ENCODE measurements at regions not wholly inside any gene's neighbourhood (a gene's known extent, or its start where the extent isn't known, plus 50 kb on each side); places are given as distances from the start of the nearest gene placed in this dataset.
"Not testable (repeated sequence)": the region's sequence is repeated elsewhere in the genome, so short reads cannot be mapped to it uniquely, and the experiment has no call there.

DNA sequence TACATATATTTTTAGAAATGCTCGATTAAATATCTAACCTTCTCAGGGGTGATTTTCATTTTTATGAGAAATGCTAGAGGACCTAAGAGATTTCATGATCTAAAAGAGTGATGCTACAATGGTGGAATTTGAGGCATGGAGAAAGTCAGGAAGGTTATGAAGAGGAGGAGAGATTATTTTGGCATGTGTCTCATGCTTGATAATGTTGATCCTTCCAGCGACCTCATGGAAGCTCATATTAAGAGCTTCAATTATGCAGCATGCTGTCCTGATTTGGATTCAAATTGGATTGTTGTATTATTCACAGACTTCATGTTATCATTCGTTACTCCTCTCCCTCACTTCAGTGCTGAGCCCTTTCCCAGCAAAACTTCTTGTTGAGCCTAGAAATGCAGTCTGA is 112.5 kb downstream of the RAP2B start:
- Histone ChIP-seq H3K4me3 (ENCODE audit: low read length) (no peak overlapping the region), H3K27me3 (ENCODE audit: low read depth, low read length) (no peaks in the 10 kb centered on the region), H3K4me1 (ENCODE audit: low read length) (no peaks in the 10 kb centered on the region), H3K36me3 (replicated peaks; ENCODE audit: low read depth, low read length) (no peaks in the 10 kb centered on the region), H3K4me2 (ENCODE audit: low read length) (no peak overlapping the region), H3K27ac (ENCODE audit: low read length) (no peak overlapping the region), H3K9me3 (ENCODE audit: insufficient read depth, low read length) (no peaks in the 10 kb centered on the region), H4K20me1 (ENCODE audit: insufficient read depth, low read length) (no peaks in the 10 kb centered on the region), H3K79me2 (ENCODE audit: low read length) (no peaks in the 10 kb centered on the region), H2AFZ (ENCODE audit: low read depth, low read length) (no peak overlapping the region), H3K9ac (ENCODE audit: low read length) (no peak overlapping the region)
- TF ChIP-seq EZH2phosphoT487 (IDR thresholded peaks at IDR 0.05; ENCODE audit: low read depth), result no peak

- no peaks in the 10 kb centered on the region for H3K79me2 ChIP-seq (ENCODE audit: low read length)
- no peaks in the 10 kb centered on the region for H3K9me3 ChIP-seq (ENCODE audit: insufficient read depth, low read length)
- H3K9ac ChIP-seq (ENCODE audit: low read length), result no peak overlapping the region
- TF ChIP-seq CTCF (IDR thresholded peaks at IDR 0.05; ENCODE audit: low read depth, low read length), result no peak
- no peak for TF ChIP-seq EZH2phosphoT487 (IDR thresholded peaks at IDR 0.05; ENCODE audit: low read depth)
- no peaks in the 10 kb centered on the region for H4K20me1 ChIP-seq (ENCODE audit: insufficient read depth, low read length)
- H2AFZ ChIP-seq (ENCODE audit: low read depth, low read length), result no peak overlapping the region
- H3K4me1 ChIP-seq (ENCODE audit: low read length), result no peaks in the 10 kb centered on the region
- H3K4me3 ChIP-seq (ENCODE audit: low read length), result no peak overlapping the region
- no peaks in the 10 kb centered on the region for H3K27me3 ChIP-seq (ENCODE audit: low read depth, low read length)
- H3K36me3 ChIP-seq (replicated peaks; ENCODE audit: low read depth, low read length), result no peaks in the 10 kb centered on the region
- H3K4me2 ChIP-seq (ENCODE audit: low read length), result no peak overlapping the region
- no peak overlapping the region for H3K27ac ChIP-seq (ENCODE audit: low read length)
Measured at GRCh38 chr3:153275514-153275913, 113.5 kb downstream of the RAP2B start.

DNA sequence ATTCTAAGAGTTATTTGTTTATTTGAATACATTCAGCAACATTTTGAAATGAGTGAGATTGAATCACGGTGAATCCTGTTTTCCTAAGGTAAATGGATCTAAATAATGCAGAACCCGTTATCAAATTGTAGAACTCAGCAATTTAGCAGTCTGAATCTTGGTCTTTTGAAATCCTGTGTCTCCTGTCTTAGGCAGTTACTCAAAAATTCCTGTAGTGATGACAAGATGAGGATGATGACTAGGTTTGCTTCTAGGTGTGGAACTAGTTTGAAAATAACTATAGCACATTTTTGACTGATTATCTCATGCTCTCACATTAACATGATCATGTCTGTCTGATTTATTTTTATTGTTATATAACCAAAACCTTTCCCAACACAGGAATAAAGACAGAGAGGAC is 115.0 kb downstream of the RAP2B start:
- no peaks in the 10 kb centered on the region for H4K20me1 ChIP-seq (ENCODE audit: insufficient read depth, low read length)
- no peaks in the 10 kb centered on the region for H3K27me3 ChIP-seq (ENCODE audit: low read depth, low read length)
- H3K4me1 ChIP-seq (ENCODE audit: low read length), result no peaks in the 10 kb centered on the region
- H3K9me3 ChIP-seq (ENCODE audit: insufficient read depth, low read length), result no peaks in the 10 kb centered on the region
- H3K27ac ChIP-seq (ENCODE audit: low read length), result no peak overlapping the region
- no peak overlapping the region for H3K4me2 ChIP-seq (ENCODE audit: low read length)
- no peaks in the 10 kb centered on the region for H3K79me2 ChIP-seq (ENCODE audit: low read length)
- no peak overlapping the region for H3K9ac ChIP-seq (ENCODE audit: low read length)
- H3K36me3 ChIP-seq (replicated peaks; ENCODE audit: low read depth, low read length), result no peaks in the 10 kb centered on the region
- H3K4me3 ChIP-seq (ENCODE audit: low read length), result no peak overlapping the region
- TF ChIP-seq CTCF (IDR thresholded peaks at IDR 0.05; ENCODE audit: low read depth, low read length) (no peak), EZH2phosphoT487 (IDR thresholded peaks at IDR 0.05; ENCODE audit: low read depth) (no peak)
- no peak overlapping the region for H2AFZ ChIP-seq (ENCODE audit: low read depth, low read length)

DNA sequence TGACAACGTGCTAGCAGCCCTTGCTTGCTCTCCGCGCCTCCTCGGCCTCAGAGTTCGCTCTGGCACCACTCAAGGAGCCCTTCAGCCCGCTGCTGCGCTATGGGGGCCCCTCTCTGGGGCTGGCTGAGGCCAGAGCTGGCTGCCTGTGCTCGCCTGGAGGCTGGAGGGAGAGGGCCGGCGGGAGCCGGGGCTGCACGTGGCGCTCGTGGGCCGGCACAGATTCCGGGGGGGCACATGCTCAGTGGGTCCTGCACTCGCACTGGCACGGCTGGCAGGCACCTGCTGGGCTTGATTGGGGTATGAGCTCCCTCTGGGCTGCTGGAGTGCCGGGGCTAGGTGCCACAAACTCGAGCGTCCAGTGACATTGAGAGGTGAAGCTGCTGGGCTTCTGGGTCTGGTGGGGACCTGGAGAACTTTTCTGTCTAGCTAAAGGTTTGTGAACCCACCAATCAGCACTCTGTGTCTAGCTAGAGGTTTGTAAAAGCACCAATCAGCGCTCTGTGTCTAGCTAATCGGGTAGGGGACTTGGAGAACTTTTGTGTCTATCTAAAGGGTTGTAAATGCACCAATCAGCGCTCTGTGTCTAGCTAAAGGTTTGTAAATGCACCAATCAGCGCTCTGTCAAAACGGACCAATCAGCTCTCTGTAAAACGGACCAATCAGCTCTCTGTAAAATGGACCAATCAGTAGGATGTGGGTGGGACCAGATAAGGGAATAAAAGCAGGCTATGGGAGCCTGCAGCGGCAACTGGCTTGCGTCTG is 119.4 kb downstream of the RAP2B start:
- not testable (repeated sequence) for H3K36me3 ChIP-seq (replicated peaks; ENCODE audit: low read depth, low read length); H3K79me2 ChIP-seq (ENCODE audit: low read length); H3K4me3 ChIP-seq (ENCODE audit: low read length); H3K9ac ChIP-seq (ENCODE audit: low read length); H4K20me1 ChIP-seq (ENCODE audit: insufficient read depth, low read length); H3K27ac ChIP-seq (ENCODE audit: low read length); H3K4me2 ChIP-seq (ENCODE audit: low read length); H3K4me1 ChIP-seq (ENCODE audit: low read length); H3K27me3 ChIP-seq (ENCODE audit: low read depth, low read length); H3K9me3 ChIP-seq (ENCODE audit: insufficient read depth, low read length); H2AFZ ChIP-seq (ENCODE audit: low read depth, low read length)

GRCh38 chr3:153282355-153282754 is 120.3 kb downstream of the RAP2B start:
- H3K9me3 ChIP-seq (ENCODE audit: insufficient read depth, low read length), result no peaks in the 10 kb centered on the region
- H3K4me2 ChIP-seq (ENCODE audit: low read length), result no peak overlapping the region
- no peaks in the 10 kb centered on the region for H3K79me2 ChIP-seq (ENCODE audit: low read length)
- H3K9ac ChIP-seq (ENCODE audit: low read length), result no peak overlapping the region
- TF ChIP-seq EZH2phosphoT487 (IDR thresholded peaks at IDR 0.05; ENCODE audit: low read depth) (no peak), CTCF (IDR thresholded peaks at IDR 0.05; ENCODE audit: low read depth, low read length) (no peak)
- no peaks in the 10 kb centered on the region for H4K20me1 ChIP-seq (ENCODE audit: insufficient read depth, low read length)
- H3K27ac ChIP-seq (ENCODE audit: low read length), result no peak overlapping the region
- no peak overlapping the region for H2AFZ ChIP-seq (ENCODE audit: low read depth, low read length)
- H3K27me3 ChIP-seq (ENCODE audit: low read depth, low read length), result no peaks in the 10 kb centered on the region
- no peaks in the 10 kb centered on the region for H3K36me3 ChIP-seq (replicated peaks; ENCODE audit: low read depth, low read length)
- H3K4me1 ChIP-seq (ENCODE audit: low read length), result peaks cover 9% of the 10 kb centered on the region; the same call in 1 of the 2 replicates
- no peak overlapping the region for H3K4me3 ChIP-seq (ENCODE audit: low read length)
